Stomach (tissue), 8 donors: ENCODE measurements at regions not wholly inside any gene's neighbourhood (a gene's known extent, or its start where the extent isn't known, plus 50 kb on each side); places are given as distances from the start of the nearest gene placed in this dataset.

Source experiments
- DNase-seq, 2 donors: peaks; one replicate each; pipeline versions ENCODE4 v3.0.0 to v3.0.0-alpha.2; 2013 to 2019
- H3K27ac ChIP-seq, 5 donors: fragments of 200-600 bp in 4 of 5; sonication (generic) in 4 of 5; one replicate each; pipeline ENCODE4 v1.5.1; 2013 to 2019; ENCODE audit warnings: mild to moderate bottlenecking in 1 of 5, moderate library complexity in 1 of 5
- H3K27me3 ChIP-seq, 3 donors: fragments of 200-600 bp; sonication (generic); one replicate each; pipeline ENCODE4 v1.5.1; 2017 to 2019; ENCODE audit warnings: mixed run types in 1 of 3
- H3K36me3 ChIP-seq, 4 donors: fragments of 200-600 bp; sonication (generic); 1 replicate in 3 of 4; 2 replicates in 1 of 4; pipeline ENCODE4 v1.5.1; 2016 to 2019
- H3K4me1 ChIP-seq, 4 donors: fragments of 200-600 bp; sonication (generic); one replicate each; pipeline ENCODE4 v1.5.1; 2016 to 2019
- H3K4me3 ChIP-seq, 4 donors: fragments of 200-600 bp; sonication (generic) in 3 of 4; one replicate each; pipeline ENCODE4 v1.5.1; 2016 to 2019; ENCODE audit warnings: mild to moderate bottlenecking in 1 of 4
- H3K9me3 ChIP-seq, 4 donors: fragments of 200-600 bp; sonication (generic); one replicate each; pipeline ENCODE4 v1.5.1; 2016 to 2019
- EP300 ChIP-seq: sonication (generic); formaldehyde crosslinking; IDR thresholded peaks from one replicate; pipeline ENCODE4 v1.6.1; 2017; ENCODE audit warnings: antibody characterized with exemption
- POLR2A ChIP-seq, 4 donors: fragments of 450-650 bp; IDR thresholded peaks; one replicate each; pipeline ENCODE4 v1.6.1; 2016; ENCODE audit warnings: antibody characterized with exemption in 4 of 4, control low read depth in 2 of 4, mild to moderate bottlenecking in 1 of 4, moderate library complexity in 1 of 4
- POLR2AphosphoS5 ChIP-seq, 3 donors: sonication (generic); formaldehyde crosslinking; IDR thresholded peaks; one replicate each; pipeline ENCODE4 v1.6.1; 2016; ENCODE audit warnings: antibody characterized with exemption in 3 of 3
- whole genome bisulfite sequencing, 5 donors: extraction: QIAGEN DNeasy Blood & Tissue Kit in 3 of 5; methylation state at CpG; one replicate each; pipeline versions ENCODE4 v1.1.5 to v1.1.7; 2013 to 2018; 5-methylcytosine and 5-hydroxymethylcytosine counted together
- intact Hi-C: fragments of 100-400 bp; cut with DNase I; formaldehyde crosslinking; loops from one replicate; pipeline ENCODE4 v1.15.1; 2023; ENCODE audit warnings: low total_unique reads
- TF ChIP-seq, protein P1 (sequence below), 7 experiments: fragments of 450-650 bp in 4 of 7; fragments of 200-600 bp in 3 of 7; sonication (generic) in 3 of 7; IDR thresholded peaks; one replicate each; pipeline ENCODE4 v1.5.1; 2016 to 2019; ENCODE audit warnings: antibody characterized with exemption in 7 of 7, control low read depth in 2 of 7, mild to moderate bottlenecking in 1 of 7
- donor health status: healthy with polysubstance abuse.
- donor health status: Bipolar disorder and iron deficiency.
- donor health status: healthy.

DNA sequence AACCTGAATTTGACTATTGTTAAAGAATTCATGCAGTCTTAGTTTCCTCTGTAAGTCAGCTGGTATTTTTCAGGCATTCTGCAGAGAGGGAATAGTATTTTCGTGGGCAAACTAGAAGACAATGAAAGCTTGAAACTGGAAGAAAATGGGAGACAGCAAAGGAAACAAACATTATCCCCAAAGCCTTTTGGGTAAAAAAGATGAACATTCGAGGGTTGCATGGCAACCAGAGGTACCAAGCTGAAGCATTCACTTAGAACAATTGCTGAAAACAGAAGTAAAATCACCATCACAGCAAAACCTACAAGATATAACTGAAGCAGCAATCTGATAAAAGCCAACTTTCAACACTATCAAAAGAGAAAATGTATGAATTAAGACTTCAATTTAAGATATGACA lies 233.7 kb downstream of the SCG2 start:
- Histone ChIP-seq H3K4me1 (peaks cover 0 to 11% (median 2%) of the 10 kb centered on the region in 4 donors), H3K36me3 (no peaks in the 10 kb centered on the region), H3K4me3 (no peak overlapping the region), H3K27me3 (no peaks in the 10 kb centered on the region), H3K9me3 (no peaks in the 10 kb centered on the region), H3K27ac (no peak overlapping the region)
- no peak for DNase-seq
- intact Hi-C loops: no loop called here
- no peak for TF ChIP-seq POLR2A (IDR thresholded peaks at IDR 0.05)
- TF ChIP-seq, protein P1, sequence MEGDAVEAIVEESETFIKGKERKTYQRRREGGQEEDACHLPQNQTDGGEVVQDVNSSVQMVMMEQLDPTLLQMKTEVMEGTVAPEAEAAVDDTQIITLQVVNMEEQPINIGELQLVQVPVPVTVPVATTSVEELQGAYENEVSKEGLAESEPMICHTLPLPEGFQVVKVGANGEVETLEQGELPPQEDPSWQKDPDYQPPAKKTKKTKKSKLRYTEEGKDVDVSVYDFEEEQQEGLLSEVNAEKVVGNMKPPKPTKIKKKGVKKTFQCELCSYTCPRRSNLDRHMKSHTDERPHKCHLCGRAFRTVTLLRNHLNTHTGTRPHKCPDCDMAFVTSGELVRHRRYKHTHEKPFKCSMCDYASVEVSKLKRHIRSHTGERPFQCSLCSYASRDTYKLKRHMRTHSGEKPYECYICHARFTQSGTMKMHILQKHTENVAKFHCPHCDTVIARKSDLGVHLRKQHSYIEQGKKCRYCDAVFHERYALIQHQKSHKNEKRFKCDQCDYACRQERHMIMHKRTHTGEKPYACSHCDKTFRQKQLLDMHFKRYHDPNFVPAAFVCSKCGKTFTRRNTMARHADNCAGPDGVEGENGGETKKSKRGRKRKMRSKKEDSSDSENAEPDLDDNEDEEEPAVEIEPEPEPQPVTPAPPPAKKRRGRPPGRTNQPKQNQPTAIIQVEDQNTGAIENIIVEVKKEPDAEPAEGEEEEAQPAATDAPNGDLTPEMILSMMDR (IDR thresholded peaks at IDR 0.05): no peak
- TF ChIP-seq EP300: no peak
- WGBS, 5 donors: 21 to 49% (median 32%) methylated on average over 2 of the region's 2 CpGs

DNA sequence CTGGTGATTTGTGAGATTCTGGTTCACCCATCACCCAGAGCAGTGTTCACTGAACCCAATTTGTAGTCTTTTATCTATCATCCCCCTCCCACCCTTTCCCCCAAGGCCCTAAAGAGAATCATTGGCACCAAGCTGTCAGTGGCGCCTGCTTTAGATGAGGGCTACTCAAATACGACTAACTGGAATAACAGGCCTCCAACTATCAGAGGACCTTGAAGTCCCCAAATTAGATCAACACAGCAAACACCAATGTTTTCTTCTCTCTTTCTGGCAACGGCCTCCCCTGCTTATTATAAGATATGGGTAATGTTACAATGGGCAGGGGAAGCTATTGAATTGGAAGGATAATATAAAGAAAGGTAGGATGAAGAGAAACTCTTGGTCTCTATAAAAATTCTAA lies 232.3 kb downstream of the SCG2 start:
- no peak overlapping the region for H3K4me3 ChIP-seq
- TF ChIP-seq POLR2A (IDR thresholded peaks at IDR 0.05) (no peak), EP300 (no peak), POLR2AphosphoS5 (IDR thresholded peaks at IDR 0.05) (no peak)
- TF ChIP-seq, protein P1 (IDR thresholded peaks at IDR 0.05): no peak
- H3K4me1 ChIP-seq: peaks cover 0 to 11% (median 0%) of the 10 kb centered on the region in 4 donors
- no peaks in the 10 kb centered on the region for H3K9me3 ChIP-seq
- H3K27ac ChIP-seq: no peak overlapping the region
- H3K27me3 ChIP-seq: no peaks in the 10 kb centered on the region
- no peaks in the 10 kb centered on the region for H3K36me3 ChIP-seq
- intact Hi-C loops: no loop called here
- 41 to 59% (median 51%) methylated on average over 3 of the region's 3 CpGs for WGBS, 5 donors
- DNase-seq: no peak

DNA sequence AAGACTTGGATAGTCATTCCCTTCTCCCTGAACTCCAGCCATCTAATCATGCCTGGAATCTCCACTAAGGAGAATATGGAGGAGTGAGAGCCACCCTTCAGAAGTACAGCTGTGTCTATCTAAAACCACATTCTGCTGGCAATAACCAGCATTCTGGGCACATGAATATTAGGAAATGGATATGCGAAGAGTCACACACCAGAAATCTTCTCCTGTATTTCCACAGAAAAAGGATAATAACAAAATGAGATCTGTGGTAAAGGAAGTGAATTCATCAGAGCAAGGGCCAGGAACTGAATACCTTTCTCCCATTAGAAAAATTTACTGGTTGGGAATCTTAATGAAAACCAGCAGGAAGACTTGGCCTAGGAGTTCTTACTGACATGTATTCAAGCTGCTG lies 218.8 kb downstream of the SCG2 start:
- TF ChIP-seq POLR2AphosphoS5 (IDR thresholded peaks at IDR 0.05) (no peak), POLR2A (IDR thresholded peaks at IDR 0.05) (no peak), EP300 (no peak)
- TF ChIP-seq, protein P1 (IDR thresholded peaks at IDR 0.05): no peak
- Histone ChIP-seq H3K27me3 (no peaks in the 10 kb centered on the region), H3K27ac (no peak overlapping the region), H3K9me3 (no peaks in the 10 kb centered on the region), H3K4me3 (no peak overlapping the region), H3K4me1 (no peaks in the 10 kb centered on the region), H3K36me3 (no peaks in the 10 kb centered on the region)
- intact Hi-C loops: no loop called here
- DNase-seq: no peak
- 85 to 100% (median 95%) methylated on average over 1 of the region's 1 CpG for WGBS, 5 donors

DNA sequence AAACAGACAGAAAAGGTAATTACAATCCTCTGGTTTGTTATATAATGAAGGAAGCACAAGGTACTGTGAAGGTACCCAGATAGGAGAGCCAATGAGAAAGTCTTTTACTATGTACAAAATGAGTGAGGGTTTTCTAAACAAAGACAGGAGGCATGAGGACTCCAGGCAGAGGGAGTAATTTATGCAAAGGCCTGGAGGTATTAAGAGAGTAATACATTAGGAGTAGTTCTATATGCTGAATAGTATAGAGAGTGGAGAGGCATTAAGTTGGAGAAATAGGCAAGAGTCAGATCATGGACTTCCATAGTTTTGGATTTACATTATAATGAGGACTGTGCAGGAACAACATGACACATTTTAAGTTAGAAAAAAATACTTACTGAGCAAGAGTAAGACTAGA lies 216.0 kb downstream of the SCG2 start:
- Histone ChIP-seq H3K4me1 (no peaks in the 10 kb centered on the region), H3K9me3 (no peaks in the 10 kb centered on the region), H3K4me3 (no peak overlapping the region), H3K27me3 (no peaks in the 10 kb centered on the region), H3K27ac (no peak overlapping the region), H3K36me3 (no peaks in the 10 kb centered on the region)
- no peak for DNase-seq
- intact Hi-C loops: no loop called here
- TF ChIP-seq POLR2A (IDR thresholded peaks at IDR 0.05) (no peak), EP300 (no peak), POLR2AphosphoS5 (IDR thresholded peaks at IDR 0.05) (no peak)
- TF ChIP-seq, protein P1 (IDR thresholded peaks at IDR 0.05): no peak
